B cell (primary cell): ENCODE measurements at regions not wholly inside any gene's neighbourhood (a gene's known extent, or its start where the extent isn't known, plus 50 kb on each side); places are given as distances from the start of the nearest gene placed in this dataset.

Experiments
- EZH2 ChIP-seq: IDR thresholded peaks from 2 replicates; pipeline ENCODE4 v1.6.1; 2012; ENCODE audit warnings: borderline replicate concordance, low read depth, mild to moderate bottlenecking, moderate library complexity, low read length; ENCODE audit not compliant: insufficient read depth, poor library complexity, severe bottlenecking
- TF ChIP-seq, protein P1 (sequence below): fragments of 200-600 bp; IDR thresholded peaks from one replicate; pipeline ENCODE4 v1.8.0; 2022; ENCODE audit warnings: antibody characterized with exemption, mild to moderate bottlenecking

DNA sequence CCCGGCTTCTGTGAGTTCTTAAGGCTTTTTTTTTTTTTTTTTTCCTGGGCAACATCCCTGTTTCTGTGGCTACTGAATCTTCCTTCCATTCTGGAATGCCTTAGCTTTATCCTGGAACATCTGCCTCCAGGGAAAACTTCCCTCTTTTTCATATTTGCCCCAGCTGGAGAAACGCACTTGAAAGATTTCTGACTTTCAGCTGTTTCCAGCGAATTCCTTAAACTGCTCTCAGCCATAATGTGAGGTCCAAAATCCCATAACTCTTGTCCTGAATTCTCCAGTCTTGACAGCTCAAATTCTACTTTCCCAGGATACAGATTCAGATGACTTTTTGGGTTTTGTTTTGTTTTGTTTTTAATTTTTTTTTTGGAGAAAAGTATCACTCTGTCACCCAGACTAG lies 263.6 kb upstream of the AUTS2 start:
- TF ChIP-seq, protein P1, sequence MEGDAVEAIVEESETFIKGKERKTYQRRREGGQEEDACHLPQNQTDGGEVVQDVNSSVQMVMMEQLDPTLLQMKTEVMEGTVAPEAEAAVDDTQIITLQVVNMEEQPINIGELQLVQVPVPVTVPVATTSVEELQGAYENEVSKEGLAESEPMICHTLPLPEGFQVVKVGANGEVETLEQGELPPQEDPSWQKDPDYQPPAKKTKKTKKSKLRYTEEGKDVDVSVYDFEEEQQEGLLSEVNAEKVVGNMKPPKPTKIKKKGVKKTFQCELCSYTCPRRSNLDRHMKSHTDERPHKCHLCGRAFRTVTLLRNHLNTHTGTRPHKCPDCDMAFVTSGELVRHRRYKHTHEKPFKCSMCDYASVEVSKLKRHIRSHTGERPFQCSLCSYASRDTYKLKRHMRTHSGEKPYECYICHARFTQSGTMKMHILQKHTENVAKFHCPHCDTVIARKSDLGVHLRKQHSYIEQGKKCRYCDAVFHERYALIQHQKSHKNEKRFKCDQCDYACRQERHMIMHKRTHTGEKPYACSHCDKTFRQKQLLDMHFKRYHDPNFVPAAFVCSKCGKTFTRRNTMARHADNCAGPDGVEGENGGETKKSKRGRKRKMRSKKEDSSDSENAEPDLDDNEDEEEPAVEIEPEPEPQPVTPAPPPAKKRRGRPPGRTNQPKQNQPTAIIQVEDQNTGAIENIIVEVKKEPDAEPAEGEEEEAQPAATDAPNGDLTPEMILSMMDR, result no peak
- no peak for TF ChIP-seq EZH2
